GM18907 (cell line): ENCODE measurements at regions not wholly inside any gene's neighbourhood (a gene's known extent, or its start where the extent isn't known, plus 50 kb on each side); places are given as distances from the start of the nearest gene placed in this dataset.
"Not testable (repeated sequence)": the region's sequence is repeated elsewhere in the genome, so short reads cannot be mapped to it uniquely, and the experiment has no call there.

ENCODE experiments used
- ATAC-seq: cut with Tn5 transposase; IDR thresholded peaks from one replicate; pipeline ENCODE4 v1.9.1; 2021; ENCODE audit warnings: mild to moderate bottlenecking, moderate library complexity; ENCODE audit not compliant: unreplicated experiment

DNA sequence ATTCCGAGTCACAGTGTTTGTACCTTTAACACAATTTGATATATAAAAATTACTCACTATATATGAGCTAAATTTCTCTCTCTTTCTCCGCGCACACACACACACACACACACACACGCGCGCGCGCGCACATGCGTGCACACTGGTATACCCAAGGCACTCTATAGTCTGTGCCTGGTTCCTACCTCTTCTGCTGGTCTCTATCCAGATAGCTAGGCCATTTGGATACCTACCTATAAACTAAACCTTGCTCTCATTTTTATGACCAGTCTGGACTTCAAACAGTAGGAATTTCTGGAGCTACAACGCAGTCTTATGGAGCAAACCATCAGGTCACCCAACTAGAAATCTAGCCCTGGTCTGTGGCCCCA is 97.1 kb upstream of the MAGI3 start:
- no peak for ATAC-seq

DNA sequence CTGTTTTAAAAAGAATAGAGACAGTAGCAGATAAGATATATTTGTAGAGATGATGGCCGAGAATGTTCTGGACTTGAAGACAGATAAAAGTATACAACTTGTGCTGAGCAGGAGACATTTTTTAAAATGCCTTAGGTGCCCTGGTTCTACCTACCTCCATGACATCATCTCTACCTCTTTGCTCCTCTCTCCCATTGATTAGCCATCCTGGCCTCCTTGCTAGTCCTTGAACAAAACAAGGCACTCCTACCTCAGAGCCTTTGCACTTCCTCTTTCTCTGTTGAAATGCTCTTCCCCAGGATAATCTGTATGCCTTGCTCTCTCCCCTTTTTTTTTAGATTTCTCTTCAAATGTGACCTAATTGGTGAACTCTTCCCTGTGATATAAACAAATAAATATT is 92.6 kb upstream of the MAGI3 start:
- no peak for ATAC-seq

DNA sequence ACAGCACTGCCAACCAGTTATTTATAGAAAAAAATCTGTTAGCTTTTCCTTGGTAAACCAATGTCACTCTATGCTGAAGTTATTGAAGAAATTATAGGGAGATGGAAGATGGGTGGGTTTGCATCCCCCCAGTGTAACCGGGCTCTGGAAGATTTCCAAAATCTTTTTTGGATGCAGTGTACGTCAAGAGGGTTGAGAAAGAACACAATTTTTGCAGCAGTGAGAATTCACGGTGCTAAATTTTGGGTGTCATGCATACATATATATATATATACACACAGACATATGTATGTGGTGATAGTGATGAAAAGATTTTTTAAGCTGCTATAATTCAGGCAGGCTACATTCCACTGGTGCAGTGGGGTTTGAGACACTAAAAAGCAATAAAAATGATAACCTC is 91.4 kb upstream of the MAGI3 start:
- ATAC-seq = no peak

DNA sequence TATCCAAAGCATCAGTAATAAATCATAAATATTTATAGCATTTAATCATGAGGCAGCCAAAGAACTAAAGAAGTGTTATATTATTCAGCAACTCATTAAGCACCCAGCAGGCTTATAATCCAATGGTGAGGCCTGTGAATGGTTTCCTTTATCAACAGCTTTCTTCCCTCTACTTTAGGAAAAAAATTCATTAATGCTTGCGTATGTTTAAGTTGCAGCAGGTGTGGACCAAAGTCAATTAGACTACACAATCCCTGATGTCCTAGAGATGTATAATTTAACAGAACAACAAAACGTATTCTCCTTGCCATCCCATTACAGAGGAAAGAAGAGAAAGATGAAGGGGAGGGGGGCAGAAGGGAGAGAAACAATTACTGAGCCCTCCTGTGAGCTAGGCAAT is 87.7 kb upstream of the MAGI3 start:
- ATAC-seq = no peak

DNA sequence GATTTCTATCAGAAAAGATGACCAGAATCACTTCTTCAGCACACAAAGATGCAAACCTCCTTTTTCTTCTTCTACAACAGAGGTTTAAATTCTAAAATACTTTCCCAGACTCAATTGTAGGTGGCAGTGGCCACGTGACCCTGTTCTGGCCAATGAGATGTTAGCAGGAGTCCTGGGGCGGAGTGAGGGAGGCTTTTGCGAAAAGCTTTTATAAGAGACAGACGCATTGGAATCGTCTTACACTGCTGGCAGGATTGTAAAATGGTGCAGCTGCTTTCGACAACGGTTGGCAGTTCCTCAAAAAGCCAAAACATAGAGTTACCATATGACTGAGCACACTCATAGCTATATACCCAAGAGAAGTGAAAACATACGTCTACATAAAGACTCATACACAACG is 87.0 kb upstream of the MAGI3 start:
- no peak for ATAC-seq

DNA sequence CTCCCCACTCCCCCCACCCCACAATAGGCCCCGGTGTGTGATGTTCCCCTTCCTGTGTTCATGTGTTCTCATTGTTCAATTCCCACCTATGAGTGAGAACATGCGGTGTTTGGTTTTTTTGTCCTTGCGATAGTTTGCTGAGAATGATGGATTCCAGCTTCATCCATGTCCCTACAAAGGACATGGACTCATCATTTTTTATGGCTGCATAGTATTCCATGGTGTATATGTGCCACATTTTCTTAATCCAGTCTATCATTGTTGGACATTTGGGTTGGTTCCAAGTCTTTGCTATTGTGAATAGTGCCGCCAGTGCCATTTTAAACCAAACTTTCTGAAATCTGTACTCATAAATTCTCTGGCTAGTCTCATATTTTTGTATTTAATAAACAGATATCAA is 85.3 kb upstream of the MAGI3 start:
- not testable (repeated sequence) for ATAC-seq

DNA sequence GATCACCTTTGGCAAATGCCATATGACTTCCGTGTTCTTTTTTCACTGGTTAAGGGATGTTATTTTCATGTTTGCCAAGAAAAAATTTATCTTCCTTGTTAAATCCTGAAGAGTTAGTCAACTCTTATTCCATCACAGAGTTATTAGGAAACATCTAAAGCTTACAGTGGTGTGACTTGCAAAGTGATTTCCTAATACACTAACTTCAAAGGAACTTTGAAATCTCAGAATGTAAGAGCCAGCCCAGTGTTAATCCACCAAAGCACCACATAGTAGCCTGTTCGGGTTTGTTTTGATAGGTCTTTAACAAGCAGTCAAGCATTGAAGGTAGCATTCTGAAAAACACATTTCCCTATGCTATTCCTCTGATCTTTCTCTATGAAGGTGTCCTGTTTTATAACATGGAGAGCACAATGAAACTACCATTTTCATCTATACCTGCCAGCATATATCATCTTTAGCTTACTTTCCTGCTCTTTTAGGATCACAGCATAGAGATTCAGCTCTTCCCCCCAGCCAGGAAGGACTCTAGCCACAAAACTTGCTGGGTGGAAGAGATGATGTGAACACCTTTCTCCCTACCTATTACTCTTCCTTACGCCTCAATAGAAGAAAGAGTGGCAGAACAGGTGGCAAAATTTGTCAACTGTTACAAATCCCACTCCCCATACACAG is 82.4 kb upstream of the MAGI3 start:
- ATAC-seq = no peak

DNA sequence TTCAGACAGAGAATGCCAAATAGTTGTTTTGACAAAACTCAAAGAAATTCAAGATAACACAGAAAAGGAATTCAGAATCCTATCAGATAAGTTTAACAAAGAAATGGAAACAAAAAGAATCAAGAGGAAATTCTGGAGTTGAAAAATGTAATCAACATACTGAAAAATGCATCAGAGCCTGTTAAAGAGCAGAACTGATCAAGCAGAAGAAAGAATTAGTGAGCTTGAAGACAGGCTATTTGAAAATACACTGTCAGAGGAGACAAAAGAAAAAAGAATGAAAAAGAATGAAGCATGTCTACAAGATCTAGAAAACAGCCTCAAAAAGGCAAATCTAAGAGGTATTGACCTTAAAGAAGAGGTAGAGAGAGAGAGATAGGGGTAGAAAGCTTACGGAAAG is 77.7 kb upstream of the MAGI3 start:
- not testable (repeated sequence) for ATAC-seq

DNA sequence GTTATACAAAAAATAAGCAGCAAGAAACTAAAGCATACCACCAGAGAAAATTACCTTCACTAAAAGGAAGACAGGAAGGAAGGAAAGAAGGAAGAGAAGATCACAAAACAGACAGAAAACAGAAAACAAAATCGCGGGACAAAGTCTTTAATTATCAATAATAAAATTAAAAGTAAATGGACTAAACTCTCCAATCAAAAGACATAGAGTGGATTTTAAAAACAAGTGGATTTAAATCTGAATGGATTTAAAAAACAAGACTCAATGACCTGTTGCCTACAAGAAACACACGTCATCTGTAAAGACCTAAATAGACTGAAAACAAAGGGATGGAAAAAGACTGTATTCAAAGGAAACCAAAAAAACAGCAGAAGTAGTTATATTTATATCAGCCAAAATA is 75.7 kb upstream of the MAGI3 start:
- no peak for ATAC-seq

DNA sequence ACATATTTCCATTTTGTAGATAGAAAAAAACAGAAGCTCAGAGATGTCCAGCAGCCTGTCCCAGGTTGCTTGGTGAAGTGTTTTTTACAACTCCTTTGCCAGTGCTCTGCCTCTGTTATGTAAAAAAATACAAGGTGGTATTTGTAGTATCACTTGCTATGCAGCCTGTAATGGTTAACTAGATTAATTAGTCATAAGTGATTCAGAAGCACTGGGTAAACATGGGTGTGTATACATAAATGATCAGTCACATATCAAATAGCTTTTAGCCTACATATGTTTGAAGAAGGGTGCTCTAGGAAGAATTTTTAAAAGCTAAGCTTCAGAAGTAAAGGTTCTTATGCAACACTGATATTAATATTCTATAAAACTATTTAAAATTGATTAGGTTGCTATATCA is 70.0 kb upstream of the MAGI3 start:
- ATAC-seq = no peak

DNA sequence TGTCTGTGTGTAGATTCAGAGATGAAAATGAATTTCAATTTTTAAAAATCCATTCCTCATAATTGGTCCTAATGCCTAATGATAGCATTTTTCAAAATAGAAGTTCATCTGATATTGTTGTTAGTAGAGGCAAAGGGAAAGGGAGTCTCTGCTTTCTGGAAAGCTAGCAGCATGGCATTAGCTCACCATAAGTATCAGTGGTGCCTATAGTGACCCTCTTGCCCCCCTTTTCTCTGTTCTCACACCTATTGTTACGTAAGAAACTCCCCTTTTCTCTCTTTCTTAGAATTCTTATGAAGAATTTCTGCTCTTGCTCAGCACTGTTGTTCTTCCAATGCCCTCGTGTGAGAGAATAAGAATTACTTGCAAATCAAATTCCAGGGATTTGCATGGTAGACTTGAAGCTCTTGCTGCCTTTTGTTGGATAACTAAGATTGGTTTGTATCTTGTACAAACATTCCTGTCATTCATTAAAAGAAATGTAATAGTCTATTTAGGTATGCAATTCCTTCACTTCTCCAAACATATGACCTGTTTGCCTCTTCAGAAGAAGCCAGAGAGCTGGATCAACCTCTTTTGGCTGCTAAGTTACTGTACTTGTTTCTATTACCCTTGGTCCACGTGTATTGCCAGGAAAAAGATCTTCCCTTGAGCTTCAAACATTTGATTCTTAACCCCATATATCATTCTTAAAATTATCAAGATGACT is 69.2 kb upstream of the MAGI3 start:
- ATAC-seq = no peak

DNA sequence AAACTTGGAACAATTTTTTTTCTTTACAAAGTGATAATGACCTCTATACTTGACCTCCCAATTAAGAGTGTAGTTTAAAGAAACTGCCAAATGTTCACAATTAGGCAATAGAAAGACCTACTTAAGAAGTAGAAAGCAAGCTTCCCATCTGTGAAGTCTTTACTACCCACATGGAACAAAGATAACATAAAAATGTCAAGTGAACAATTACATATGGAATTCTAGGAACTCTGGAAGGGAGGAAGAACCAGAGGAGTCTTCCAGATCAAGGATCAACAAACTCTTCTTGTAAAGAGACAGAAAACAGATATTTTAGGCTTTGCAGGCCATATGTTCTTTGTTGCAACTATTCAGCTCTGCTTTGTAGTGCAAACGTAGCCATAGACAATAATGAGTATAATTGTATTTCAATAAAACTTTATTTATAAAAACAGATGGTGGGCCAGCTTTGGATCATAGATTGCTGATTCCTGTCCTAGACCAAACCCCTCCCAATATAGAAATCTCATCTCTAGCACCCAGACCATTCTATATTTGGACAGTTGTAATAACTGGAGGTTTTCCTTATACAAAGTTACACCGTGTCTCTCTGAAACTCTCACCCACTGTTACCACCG is 68.4 kb upstream of the MAGI3 start:
- no peak for ATAC-seq

DNA sequence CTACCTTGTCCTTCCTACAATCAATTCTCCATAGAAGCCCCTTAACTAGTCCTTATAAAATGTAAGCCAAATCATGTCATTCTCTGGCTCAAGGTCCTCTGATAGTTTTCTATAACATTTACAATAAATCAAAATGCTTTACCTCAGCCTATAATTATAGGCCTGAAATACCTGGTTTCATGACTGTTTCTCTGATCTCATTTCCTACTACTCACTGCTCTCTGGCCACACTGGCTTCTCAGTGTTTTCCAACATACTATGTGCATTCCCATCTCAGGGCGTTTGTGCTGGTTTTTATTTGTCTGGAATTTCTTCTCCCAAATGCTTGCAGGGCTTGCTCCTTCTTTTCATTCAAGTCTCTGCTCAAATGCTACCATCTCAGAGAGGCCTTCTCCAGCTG is 67.9 kb upstream of the MAGI3 start:
- ATAC-seq = no peak

DNA sequence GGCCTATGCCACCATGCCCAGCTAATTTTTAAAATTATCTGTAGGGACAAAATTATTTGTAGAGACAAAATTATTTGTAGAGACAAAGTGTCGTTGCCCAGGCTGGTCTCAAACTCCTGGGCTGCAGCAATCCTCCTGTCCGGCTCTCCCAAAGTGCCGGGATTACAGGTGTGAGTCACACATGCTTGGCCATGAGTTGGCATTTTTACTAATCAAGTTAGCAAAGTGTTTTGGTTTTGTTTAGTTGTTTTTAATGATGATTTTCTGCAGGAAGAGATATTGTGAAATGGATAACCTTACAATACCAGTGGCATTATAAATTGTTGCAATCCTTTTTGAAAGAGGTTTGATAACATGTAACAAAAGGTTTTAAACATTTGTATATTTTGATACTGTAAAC is 65.3 kb upstream of the MAGI3 start:
- no peak for ATAC-seq

DNA sequence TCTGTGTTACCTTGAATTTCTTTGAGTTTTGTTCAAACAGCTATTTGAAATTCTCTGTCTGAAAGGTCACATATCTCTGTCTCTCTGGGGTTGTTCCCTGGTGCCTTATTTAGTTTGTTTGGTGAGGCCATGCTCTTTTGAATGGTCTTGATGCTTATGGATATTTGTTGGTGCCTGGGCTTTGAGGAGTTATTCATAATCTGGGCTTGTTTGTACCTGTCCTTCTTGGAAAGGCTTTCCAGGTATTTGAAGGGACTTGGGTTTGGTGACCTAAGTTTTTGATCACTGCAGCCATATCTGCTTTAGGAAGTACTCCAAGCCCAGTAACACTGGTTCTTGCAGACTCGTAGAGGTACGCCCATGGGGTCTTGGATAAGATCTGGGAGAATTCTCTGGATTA is 63.3 kb upstream of the MAGI3 start:
- no peak for ATAC-seq

DNA sequence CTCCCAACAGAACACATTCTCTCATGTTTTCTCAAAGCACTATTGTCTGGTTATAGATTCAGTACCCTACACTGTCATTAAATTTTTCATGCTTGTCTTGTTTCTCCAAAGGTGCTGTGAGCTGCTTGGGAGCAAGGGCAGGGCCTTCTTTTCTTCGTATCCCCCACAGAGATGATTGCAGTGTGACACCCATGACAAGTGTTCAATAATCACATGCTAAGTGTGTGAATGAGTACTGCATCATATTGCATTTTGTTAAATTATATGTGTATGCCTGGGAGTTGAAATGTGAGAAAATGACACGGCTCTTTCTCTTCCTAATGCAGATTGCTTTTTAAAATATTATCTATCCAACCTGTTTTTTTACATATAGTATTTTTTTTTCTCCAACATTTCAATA is 57.3 kb upstream of the MAGI3 start:
- no peak for ATAC-seq

DNA sequence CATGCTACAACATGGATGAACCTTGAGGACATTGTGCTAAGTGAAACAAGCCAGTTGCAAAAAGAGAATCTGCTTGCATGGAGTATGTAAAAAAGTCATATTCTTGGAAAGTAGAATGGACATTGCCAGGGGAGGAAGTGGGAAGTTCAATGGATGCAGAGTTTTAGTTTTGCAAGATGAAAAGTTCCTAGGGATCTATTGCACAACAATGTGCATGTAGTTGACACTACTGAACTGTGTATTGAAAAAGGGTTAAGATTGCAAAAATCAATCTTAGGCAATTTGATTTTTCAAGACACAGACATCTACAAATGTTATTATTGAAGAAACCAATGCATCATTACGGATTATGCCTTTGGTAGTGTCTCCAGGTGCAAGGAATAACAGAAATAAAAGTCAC is 50.3 kb upstream of the MAGI3 start:
- ATAC-seq = no peak
